K562 (cell line): ENCODE measurements at regions not wholly inside any gene's neighbourhood (a gene's known extent, or its start where the extent isn't known, plus 50 kb on each side); places are given as distances from the start of the nearest gene placed in this dataset.

Source experiments
- ATAC-seq: fragments of 200-7000 bp; cut with Tn5 transposase; 3 replicates; pipeline ENCODE4 v1.9.1; 2020; ENCODE audit warnings: moderate library complexity
- BruUV-seq: library from RNA; stranded (reverse); fragments of 400-500 nt; replicated peaks from 2 replicates; lab custom pipeline; 2021; lab: Mats Ljungman, UMichigan
- CTCF ChIA-PET: fragments of 300-600 bp; formaldehyde crosslinking; extraction: SDS; loops from one replicate; lab custom pipeline; 2021; ENCODE audit warnings: low intra/inter-chr PET ratio; lab: Yijun Ruan, JAX
- POLR2A ChIA-PET: fragments of 300-600, 350-650 bp; sonication (Branson Sonifier 250); formaldehyde crosslinking; extraction: SDS; loops from one replicate; lab custom pipeline; 2021; ENCODE audit warnings: antibody characterized with exemption, inconsistent platforms; lab: Yijun Ruan, JAX
- DNase-seq, 4 experiments: peaks; one replicate each; pipeline versions ENCODE4 v3.0.0 to v3.0.0-alpha.2; 2011 to 2018; ENCODE audit warnings: low spot score in 3 of 4, mixed read lengths in 3 of 4; ENCODE audit errors: extremely low read depth in 1 of 4
- FAIRE-seq: peaks from 2 replicates; lab custom pipeline; 2011; peaks lifted over from hg19 to GRCh38; lab: Jason Lieb, UNC
- H2AFZ ChIP-seq: 2 replicates; pipeline ENCODE4 v1.6.0; 2011; ENCODE audit warnings: low read depth, low read length, control low read depth, inconsistent platforms
- H3K27ac ChIP-seq: fragments of 200-600 bp; 3 replicates; pipeline ENCODE4 v1.8.0; 2011; ENCODE audit warnings: low read depth, mild to moderate bottlenecking, control low read depth, inconsistent platforms, low read length, moderate library complexity, mixed read lengths; ENCODE audit errors: extremely low read depth
- H3K27me3 ChIP-seq, 2 experiments: fragments of 300-600 bp in 1 of 2; 2 replicates in 1 of 2; 3 replicates in 1 of 2; pipeline versions ENCODE4 v1.6.0 to v1.8.0; 2011; ENCODE audit warnings: inconsistent platforms in 2 of 2, low read length in 2 of 2, mild to moderate bottlenecking in 1 of 2, mixed read lengths in 1 of 2, moderate library complexity in 1 of 2; ENCODE audit not compliant: control insufficient read depth in 2 of 2, insufficient read depth in 2 of 2
- H3K36me3 ChIP-seq: fragments of 300-600 bp; 3 replicates; pipeline ENCODE4 v1.8.0; 2011; ENCODE audit warnings: mild to moderate bottlenecking, low read length, inconsistent platforms; ENCODE audit not compliant: control insufficient read depth, insufficient read depth
- H3K4me1 ChIP-seq, 2 experiments: fragments of 200-600 bp in 1 of 2; replicated peaks in 1 of 2; 2 replicates in 1 of 2; 3 replicates in 1 of 2; pipeline versions ENCODE4 v1.5.1 to v1.8.0; 2011; ENCODE audit warnings: inconsistent platforms in 2 of 2, low read length in 2 of 2, mild to moderate bottlenecking in 1 of 2, mixed read lengths in 1 of 2, moderate library complexity in 1 of 2; ENCODE audit not compliant: control insufficient read depth in 2 of 2, insufficient read depth in 2 of 2
- H3K4me2 ChIP-seq: 2 replicates; pipeline ENCODE4 v1.6.1; 2011; ENCODE audit warnings: low read length, control low read depth, inconsistent platforms, mixed read lengths; ENCODE audit not compliant: insufficient read depth
- H3K4me3 ChIP-seq: fragments of 200-600 bp; sonication (generic), shearing (Covaris generic); 2 replicates; pipeline ENCODE4 v1.5.1; 2016; ENCODE audit warnings: control low read depth, inconsistent platforms
- H3K79me2 ChIP-seq: fragments of 200-600 bp; 3 replicates; pipeline ENCODE4 v1.8.0; 2011; ENCODE audit warnings: low read length, inconsistent platforms; ENCODE audit not compliant: control insufficient read depth, insufficient read depth
- H3K9ac ChIP-seq, 2 experiments: 2 replicates each; pipeline versions ENCODE4 v1.6.0 to v1.6.1; 2011; ENCODE audit warnings: low read depth in 2 of 2, low read length in 2 of 2, control low read depth in 1 of 2, inconsistent platforms in 1 of 2, mild to moderate bottlenecking in 1 of 2, mixed read lengths in 1 of 2; ENCODE audit not compliant: insufficient read depth in 1 of 2
- H3K9me1 ChIP-seq: one replicate; pipeline ENCODE4 v1.6.0; 2011; ENCODE audit warnings: inconsistent platforms, mild to moderate bottlenecking, low read length, moderate library complexity; ENCODE audit not compliant: control insufficient read depth, insufficient read depth
- H3K9me3 ChIP-seq: replicated peaks from 2 replicates; pipeline ENCODE4 v1.5.1; 2011; ENCODE audit warnings: low read depth, low read length, inconsistent platforms; ENCODE audit not compliant: control insufficient read depth, insufficient read depth
- H4K20me1 ChIP-seq: replicated peaks from 2 replicates; pipeline ENCODE4 v1.6.1; 2011; ENCODE audit warnings: low read length, inconsistent platforms, mixed read lengths; ENCODE audit not compliant: control insufficient read depth, insufficient read depth
- ARHGAP35 ChIP-seq: fragments of 450-650 bp; IDR thresholded peaks from 2 replicates; pipeline ENCODE4 v1.6.1; 2018; ENCODE audit not compliant: partially characterized antibody
- ARID1B ChIP-seq: fragments of 450-650 bp; IDR thresholded peaks from 2 replicates; pipeline ENCODE4 v1.6.1; 2016; ENCODE audit warnings: antibody characterized with exemption, mild to moderate bottlenecking, inconsistent platforms
- KAT7 ChIP-seq: sonication (generic); formaldehyde crosslinking; IDR thresholded peaks from 2 replicates; pipeline ENCODE4 v1.8.0; 2022; ENCODE audit warnings: missing genetic modification reagents, mild to moderate bottlenecking, borderline replicate concordance
- MECOM ChIP-seq: fragments of 250-450 bp; sonication (Bioruptor Pico); IDR thresholded peaks from 2 replicates; pipeline ENCODE4 v1.8.0; 2022; ENCODE audit warnings: inconsistent platforms
- NCOR1 ChIP-seq: fragments of 450-650 bp; IDR thresholded peaks from 2 replicates; pipeline ENCODE4 v1.6.1; 2016; ENCODE audit warnings: mild to moderate bottlenecking, moderate library complexity
- ZNF184 ChIP-seq: sonication (generic); formaldehyde crosslinking; IDR thresholded peaks from 2 replicates; pipeline ENCODE4 v1.5.0; 2020; ENCODE audit warnings: missing genetic modification reagents
- ZNF263 ChIP-seq: sonication (generic); formaldehyde crosslinking; IDR thresholded peaks from 2 replicates; pipeline ENCODE4 v1.8.0; 2022; ENCODE audit warnings: mild to moderate bottlenecking, missing genetic modification reagents, borderline replicate concordance
- ZNF764 ChIP-seq: fragments of 250-450 bp; sonication (Bioruptor Pico); IDR thresholded peaks from 2 replicates; pipeline ENCODE4 v1.4.0; 2020; ENCODE audit warnings: low read depth, mild to moderate bottlenecking, moderate library complexity
- WGBS: fragments of 100-300 bp; shearing (Covaris generic); methylation state at CpG from one replicate; pipeline ENCODE4 v1.1.6; 2016; ENCODE audit warnings: low coverage, mixed read lengths; ENCODE audit not compliant: insufficient coverage; ENCODE audit errors: missing lambda C conversion rate; 5-methylcytosine and 5-hydroxymethylcytosine counted together
- in situ Hi-C: fragments of 300-500 bp; cut with MboI; formaldehyde crosslinking; loops from 4 replicates; pipeline ENCODE4 v1.15.0; 2018; ENCODE audit warnings: inconsistent platforms, mixed read lengths
- intact Hi-C: fragments of 100-400 bp; cut with micrococcal nuclease; formaldehyde crosslinking; loops from 2 replicates; pipeline ENCODE4 v1.14.2; 2022
- TF ChIP-seq, protein P1 (sequence below): fragments of 150-350 bp; conservative IDR thresholded peaks from 2 replicates; pipeline ENCODE4 v1.6.1; 2014; ENCODE audit warnings: low read length
- TF ChIP-seq, protein P2 (sequence below): sonication (generic); formaldehyde crosslinking; IDR thresholded peaks from 2 replicates; pipeline ENCODE4 v1.8.0; 2022; ENCODE audit warnings: mild to moderate bottlenecking, low read depth, missing genetic modification reagents
- TF ChIP-seq, protein P3 (sequence below): fragments of 250-450 bp; sonication (Bioruptor Pico); IDR thresholded peaks from 2 replicates; pipeline ENCODE4 v1.5.1; 2021; ENCODE audit warnings: mild to moderate bottlenecking

DNA sequence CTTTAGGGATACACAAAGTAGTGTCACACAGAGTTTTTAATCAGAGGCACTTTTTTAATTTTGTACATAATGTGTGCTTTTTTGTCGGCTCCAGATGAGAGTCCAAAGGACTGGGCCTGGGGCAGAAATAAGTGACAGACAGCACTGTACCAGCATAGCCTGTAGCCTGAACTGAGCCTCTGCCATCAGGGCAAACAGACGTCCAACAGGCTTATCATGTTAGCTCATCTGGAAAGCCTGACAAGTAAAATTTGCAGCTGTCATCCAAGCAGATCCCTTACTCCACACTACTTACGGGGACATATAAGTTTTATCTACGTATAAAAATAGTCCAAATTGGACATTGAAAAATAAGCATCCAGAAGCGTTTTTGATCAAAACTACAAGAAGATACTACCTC is 233.1 kb upstream of the GAS1 start:
- H3K27me3 ChIP-seq = no peaks in the 10 kb centered on the region
- no peak overlapping the region for H2AFZ ChIP-seq
- in situ Hi-C loops = no loop called here
- no peak for TF ChIP-seq ZNF184 (CRISPR knock-in tag)
- no peak for TF ChIP-seq ZNF263
- no peak for TF ChIP-seq NCOR1
- TF ChIP-seq ZNF764 (CRISPR knock-in tag) = no peak
- TF ChIP-seq, protein P1, sequence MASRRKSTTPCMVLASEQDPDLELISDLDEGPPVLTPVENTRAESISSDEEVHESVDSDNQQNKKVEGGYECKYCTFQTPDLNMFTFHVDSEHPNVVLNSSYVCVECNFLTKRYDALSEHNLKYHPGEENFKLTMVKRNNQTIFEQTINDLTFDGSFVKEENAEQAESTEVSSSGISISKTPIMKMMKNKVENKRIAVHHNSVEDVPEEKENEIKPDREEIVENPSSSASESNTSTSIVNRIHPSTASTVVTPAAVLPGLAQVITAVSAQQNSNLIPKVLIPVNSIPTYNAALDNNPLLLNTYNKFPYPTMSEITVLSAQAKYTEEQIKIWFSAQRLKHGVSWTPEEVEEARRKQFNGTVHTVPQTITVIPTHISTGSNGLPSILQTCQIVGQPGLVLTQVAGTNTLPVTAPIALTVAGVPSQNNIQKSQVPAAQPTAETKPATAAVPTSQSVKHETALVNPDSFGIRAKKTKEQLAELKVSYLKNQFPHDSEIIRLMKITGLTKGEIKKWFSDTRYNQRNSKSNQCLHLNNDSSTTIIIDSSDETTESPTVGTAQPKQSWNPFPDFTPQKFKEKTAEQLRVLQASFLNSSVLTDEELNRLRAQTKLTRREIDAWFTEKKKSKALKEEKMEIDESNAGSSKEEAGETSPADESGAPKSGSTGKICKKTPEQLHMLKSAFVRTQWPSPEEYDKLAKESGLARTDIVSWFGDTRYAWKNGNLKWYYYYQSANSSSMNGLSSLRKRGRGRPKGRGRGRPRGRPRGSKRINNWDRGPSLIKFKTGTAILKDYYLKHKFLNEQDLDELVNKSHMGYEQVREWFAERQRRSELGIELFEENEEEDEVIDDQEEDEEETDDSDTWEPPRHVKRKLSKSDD = no peak
- TF ChIP-seq, protein P2, sequence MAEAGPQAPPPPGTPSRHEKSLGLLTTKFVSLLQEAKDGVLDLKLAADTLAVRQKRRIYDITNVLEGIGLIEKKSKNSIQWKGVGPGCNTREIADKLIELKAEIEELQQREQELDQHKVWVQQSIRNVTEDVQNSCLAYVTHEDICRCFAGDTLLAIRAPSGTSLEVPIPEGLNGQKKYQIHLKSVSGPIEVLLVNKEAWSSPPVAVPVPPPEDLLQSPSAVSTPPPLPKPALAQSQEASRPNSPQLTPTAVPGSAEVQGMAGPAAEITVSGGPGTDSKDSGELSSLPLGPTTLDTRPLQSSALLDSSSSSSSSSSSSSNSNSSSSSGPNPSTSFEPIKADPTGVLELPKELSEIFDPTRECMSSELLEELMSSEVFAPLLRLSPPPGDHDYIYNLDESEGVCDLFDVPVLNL (CRISPR knock-in tag) = no peak
- TF ChIP-seq, protein P3, sequence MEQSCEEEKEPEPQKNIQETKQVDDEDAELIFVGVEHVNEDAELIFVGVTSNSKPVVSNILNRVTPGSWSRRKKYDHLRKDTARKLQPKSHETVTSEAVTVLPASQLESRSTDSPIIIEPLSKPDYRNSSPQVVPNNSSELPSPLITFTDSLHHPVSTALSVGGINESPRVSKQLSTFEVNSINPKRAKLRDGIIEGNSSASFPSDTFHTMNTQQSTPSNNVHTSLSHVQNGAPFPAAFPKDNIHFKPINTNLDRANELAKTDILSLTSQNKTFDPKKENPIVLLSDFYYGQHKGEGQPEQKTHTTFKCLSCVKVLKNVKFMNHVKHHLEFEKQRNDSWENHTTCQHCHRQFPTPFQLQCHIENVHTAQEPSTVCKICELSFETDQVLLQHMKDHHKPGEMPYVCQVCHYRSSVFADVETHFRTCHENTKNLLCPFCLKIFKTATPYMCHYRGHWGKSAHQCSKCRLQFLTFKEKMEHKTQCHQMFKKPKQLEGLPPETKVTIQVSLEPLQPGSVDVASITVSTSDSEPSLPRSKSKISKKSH = no peak
- TF ChIP-seq MECOM = no peak
- TF ChIP-seq ARID1B = no peak
- no peak for TF ChIP-seq ARHGAP35
- TF ChIP-seq KAT7 (CRISPR knock-in tag) = no peak
- POLR2A ChIA-PET = no interaction called here
- CTCF ChIA-PET = no interaction called here
- H3K9ac ChIP-seq = no peak overlapping the region
- no peaks in the 10 kb centered on the region for H3K4me1 ChIP-seq
- no peaks in the 10 kb centered on the region for H3K9me1 ChIP-seq
- intact Hi-C loops = no loop called here
- WGBS = 2% methylated on average over 4 of the region's 5 CpGs
- no peak overlapping the region for H3K27ac ChIP-seq
- peak in 1 of 4 experiments; percentile 4 for DNase-seq
- no peak for ATAC-seq
- no peaks in the 10 kb centered on the region for H4K20me1 ChIP-seq
- no peaks in the 10 kb centered on the region for H3K36me3 ChIP-seq
- H3K9me3 ChIP-seq = no peaks in the 10 kb centered on the region
- no TSS peak for BruUV-seq
- no peak for FAIRE-seq
- no peak overlapping the region for H3K4me3 ChIP-seq
- no peaks in the 10 kb centered on the region for H3K79me2 ChIP-seq
- no peak overlapping the region for H3K4me2 ChIP-seq
